GM10266 (cell line): ENCODE measurements at regions not wholly inside any gene's neighbourhood (a gene's known extent, or its start where the extent isn't known, plus 50 kb on each side); places are given as distances from the start of the nearest gene placed in this dataset.
"Not testable (repeated sequence)": the region's sequence is repeated elsewhere in the genome, so short reads cannot be mapped to it uniquely, and the experiment has no call there.

Experiments
- DNase-seq: peaks from one replicate; pipeline ENCODE4 v3.0.0; 2012; ENCODE audit errors: extremely low spot score
- TF ChIP-seq, protein P1 (sequence below): IDR thresholded peaks from 2 replicates; pipeline ENCODE4 v1.5.1; 2012; ENCODE audit warnings: mild to moderate bottlenecking, low read depth; ENCODE audit not compliant: control insufficient read depth, insufficient read depth; ENCODE audit errors: missing control alignments

DNA sequence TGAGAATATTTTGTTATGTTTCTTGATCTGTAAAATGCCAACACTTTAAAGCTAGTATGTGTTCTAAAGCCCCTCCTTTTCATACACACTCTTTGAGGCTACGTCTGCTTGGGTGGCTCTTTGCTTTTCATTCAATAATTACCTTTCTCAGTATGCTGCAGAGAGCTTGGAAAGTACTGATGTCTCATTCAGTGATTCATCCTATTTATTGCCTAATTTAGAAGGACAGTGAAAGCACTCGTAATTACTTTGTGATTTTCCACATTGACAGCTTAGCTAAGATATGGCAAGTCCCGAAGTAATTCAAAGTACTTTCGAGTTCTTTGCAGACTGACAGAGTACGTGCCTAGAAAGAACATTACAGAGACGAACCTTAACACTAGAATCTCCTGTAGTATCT, 57.2 kb downstream of the BMP15 start:
- TF ChIP-seq, protein P1, sequence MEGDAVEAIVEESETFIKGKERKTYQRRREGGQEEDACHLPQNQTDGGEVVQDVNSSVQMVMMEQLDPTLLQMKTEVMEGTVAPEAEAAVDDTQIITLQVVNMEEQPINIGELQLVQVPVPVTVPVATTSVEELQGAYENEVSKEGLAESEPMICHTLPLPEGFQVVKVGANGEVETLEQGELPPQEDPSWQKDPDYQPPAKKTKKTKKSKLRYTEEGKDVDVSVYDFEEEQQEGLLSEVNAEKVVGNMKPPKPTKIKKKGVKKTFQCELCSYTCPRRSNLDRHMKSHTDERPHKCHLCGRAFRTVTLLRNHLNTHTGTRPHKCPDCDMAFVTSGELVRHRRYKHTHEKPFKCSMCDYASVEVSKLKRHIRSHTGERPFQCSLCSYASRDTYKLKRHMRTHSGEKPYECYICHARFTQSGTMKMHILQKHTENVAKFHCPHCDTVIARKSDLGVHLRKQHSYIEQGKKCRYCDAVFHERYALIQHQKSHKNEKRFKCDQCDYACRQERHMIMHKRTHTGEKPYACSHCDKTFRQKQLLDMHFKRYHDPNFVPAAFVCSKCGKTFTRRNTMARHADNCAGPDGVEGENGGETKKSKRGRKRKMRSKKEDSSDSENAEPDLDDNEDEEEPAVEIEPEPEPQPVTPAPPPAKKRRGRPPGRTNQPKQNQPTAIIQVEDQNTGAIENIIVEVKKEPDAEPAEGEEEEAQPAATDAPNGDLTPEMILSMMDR = no peak
- no peak for DNase-seq

DNA sequence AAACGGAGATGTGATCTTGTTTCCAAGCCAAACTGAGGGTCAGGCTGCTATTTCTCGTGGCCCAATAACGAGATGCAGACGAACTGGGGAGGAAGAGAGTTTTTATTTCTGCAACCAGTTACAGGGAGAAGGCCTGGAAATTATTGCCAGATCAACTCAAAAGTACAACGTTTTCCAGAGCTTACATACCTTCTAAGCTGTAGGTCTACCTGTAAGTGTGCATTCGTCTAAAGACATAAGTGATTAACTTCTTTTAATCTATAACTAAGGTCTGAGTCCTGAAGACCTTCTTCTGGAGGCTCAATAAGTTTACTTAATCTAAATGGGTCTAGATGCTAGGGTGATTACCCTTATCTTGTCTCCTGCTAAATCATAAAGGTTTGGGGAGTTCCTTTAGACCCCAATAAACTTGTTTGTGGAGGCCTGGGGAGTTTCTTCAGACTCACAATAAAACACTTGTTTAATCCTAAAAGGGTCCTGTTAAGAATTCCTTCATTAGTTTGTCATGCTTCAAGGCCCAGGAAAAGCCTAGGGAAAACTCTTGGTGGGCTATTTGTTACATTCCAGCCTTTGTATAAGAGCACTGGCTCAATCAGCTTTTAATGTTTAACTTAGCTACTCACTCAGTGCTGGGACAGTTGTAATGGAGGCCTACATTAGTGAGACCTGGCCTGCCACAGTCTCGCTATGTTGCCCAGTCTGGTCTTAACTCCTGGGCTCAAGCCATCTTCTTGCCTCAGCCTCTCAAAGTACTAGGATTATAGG, 58.5 kb downstream of the BMP15 start:
- DNase-seq = not testable (repeated sequence)

DNA sequence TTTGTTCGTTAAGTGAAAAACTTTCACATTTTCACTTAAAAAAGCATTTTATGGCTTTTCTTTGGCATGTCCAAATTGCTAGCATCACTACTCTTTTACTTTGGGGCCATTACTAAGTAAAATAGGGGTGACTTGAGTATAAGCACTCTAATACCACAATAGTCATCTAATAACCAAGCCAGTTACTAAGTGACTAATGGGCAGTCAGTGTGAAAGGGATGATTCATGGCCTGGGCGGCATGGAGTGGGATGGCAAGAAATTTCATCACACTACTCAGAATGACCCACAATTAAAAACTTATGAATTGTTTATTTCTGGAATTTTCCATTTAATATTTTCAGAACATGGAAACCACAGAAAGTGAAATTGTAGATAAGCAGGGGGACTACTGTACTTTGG, 60.9 kb downstream of the BMP15 start:
- DNase-seq = no peak
- TF ChIP-seq, protein P1 = no peak

DNA sequence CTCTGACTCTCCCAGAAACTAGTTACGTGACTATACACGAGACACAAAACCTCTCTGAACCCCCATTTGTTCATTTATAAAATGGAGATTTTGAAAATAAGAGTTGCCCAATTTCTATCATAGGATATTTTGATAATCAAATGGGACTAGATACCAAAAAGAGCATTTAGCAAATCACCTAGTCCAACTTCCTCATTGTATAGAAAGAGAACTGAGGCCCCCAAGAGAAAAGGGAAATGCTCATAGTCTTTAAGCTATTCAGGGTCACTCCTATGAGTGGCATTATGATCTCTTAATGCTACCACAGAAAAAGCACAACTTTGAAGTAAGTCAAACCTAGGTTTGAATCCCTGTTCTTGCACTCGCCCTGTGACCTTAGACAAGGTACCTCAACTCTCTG, 62.7 kb downstream of the BMP15 start:
- no peak for DNase-seq
- TF ChIP-seq, protein P1 = no peak

DNA sequence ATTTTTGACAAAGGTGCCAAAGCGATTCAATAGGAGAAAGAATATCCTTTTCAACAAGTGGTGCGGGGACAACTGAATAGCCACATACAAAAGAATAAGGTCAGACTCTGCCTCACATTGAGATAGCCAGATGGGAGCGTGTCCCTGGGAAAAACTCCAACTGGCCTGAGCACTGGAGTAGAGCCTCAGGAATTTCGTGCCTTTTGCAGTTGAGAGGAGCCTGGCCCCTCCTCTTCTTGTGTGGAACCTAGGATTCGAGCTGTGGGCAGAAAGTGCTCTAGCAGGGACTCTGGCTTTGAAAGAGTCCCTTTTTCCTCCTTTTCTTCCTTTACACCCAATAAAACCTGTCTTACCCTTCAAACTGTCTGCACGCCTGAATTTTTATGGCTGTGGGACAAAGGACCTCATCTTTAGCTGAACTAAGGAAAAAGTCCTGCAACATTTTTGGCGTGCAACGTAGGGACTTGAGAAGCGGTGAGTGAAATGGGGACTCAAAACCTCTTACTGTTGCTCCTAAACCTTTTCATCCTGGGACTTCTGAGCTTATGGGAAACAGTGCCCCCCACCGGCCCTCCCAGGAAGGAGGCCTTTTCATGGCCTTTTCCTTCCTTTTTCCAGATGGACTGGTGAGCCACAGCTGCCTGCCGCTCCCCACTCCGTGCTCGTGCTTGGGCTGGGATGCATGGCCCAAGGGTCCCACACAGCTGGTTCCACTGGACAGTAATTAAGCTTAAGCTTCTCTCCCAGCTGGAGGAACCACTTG, 68.6 kb downstream of the BMP15 start:
- TF ChIP-seq, protein P1 = no peak
- DNase-seq = no peak

DNA sequence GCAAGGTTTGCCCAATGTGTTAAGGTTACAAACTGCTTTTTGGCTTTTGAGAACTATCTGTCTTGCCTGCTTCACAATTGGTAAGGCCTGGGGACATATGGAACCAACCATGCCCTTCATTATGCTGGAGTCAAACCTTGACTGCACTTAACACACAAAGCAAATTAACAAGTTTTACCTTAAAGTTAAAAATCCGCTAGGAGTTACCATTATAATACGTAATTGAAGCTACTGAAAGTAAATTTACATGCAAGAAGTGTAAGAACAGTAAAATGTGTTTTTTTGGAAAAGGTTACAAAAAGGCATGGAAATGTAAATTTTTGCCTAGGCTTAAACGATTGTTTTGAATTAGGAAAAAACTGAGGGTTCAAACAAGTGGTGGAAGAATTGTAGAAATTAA, 69.7 kb downstream of the BMP15 start:
- TF ChIP-seq, protein P1 = no peak
- no peak for DNase-seq

DNA sequence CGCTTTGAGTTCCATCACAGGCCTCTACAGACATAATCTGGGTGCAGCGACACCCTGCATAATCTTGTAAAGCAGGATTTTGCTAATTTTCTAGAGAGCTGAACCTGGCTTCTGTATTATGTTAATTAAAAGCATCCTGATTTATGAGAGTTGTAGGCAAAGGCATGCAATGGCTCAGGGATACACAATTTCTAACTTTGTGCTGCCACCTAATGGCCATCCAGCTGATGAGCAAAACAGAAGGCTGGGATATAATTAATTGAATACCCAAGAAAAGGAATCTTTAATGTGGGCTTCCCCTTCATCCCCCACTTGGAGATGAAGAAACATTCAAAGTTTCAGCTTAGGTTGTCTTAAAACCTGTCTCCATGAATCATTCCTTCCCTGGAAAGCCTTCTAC, 78.1 kb downstream of the BMP15 start:
- TF ChIP-seq, protein P1 = peak; percentile 49
- peak; percentile 2 for DNase-seq
